Activated naive CD8-positive, alpha-beta T cell treated with anti-CD3 and anti-CD28 coated beads, Interleukin-2, amount 50 U/mL, for 24 hours (primary cell): ENCODE measurements at regions not wholly inside any gene's neighbourhood (a gene's known extent, or its start where the extent isn't known, plus 50 kb on each side); places are given as distances from the start of the nearest gene placed in this dataset.

Experiments
- ATAC-seq: fragments of 150-1000 bp; cut with Tn5 transposase; one replicate; pipeline ENCODE4 v1.10.0; 2021
- DNase-seq: peaks from one replicate; pipeline ENCODE4 v3.0.0; 2021
- H3K27ac Mint-ChIP-seq: one replicate; pipeline ENCODE4 v1.8.0; 2021; ENCODE audit warnings: mild to moderate bottlenecking, mixed read lengths
- H3K27me3 Mint-ChIP-seq: one replicate; pipeline ENCODE4 v1.8.0; 2021; ENCODE audit warnings: mixed read lengths
- H3K36me3 Mint-ChIP-seq: one replicate; pipeline ENCODE4 v1.8.0; 2021; ENCODE audit warnings: low read depth, mixed read lengths
- H3K4me1 Mint-ChIP-seq: one replicate; pipeline ENCODE4 v1.8.0; 2021; ENCODE audit warnings: mixed read lengths
- H3K4me3 Mint-ChIP-seq: one replicate; pipeline ENCODE4 v1.8.0; 2021; ENCODE audit warnings: mild to moderate bottlenecking, moderate library complexity, mixed read lengths
- H3K9me3 Mint-ChIP-seq: one replicate; pipeline ENCODE4 v1.8.0; 2021; ENCODE audit warnings: mixed read lengths

DNA sequence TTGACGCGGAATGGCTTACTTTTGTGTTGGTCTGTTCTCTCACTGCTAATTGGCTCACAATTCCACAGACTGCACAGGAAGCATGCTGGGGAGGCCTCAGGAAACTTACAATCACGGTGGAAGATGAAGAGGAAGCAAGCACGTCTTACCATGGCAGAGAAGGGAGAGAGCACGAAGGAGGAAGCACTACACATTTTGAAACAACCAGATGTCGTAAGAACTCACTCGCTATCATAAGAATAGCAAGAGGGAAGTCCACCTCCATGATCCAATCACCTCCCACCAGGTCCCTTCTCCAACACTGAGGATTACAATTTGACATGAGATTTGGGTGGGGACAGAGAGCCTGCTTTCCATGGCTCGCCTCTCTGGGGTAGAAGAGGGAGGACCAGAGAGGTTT lies 106.2 kb downstream of the KCNF1 start:
- no peak for ATAC-seq
- peaks cover 21% of the 10 kb centered on the region for H3K27me3 Mint-ChIP-seq
- no peak for DNase-seq
- H3K4me3 Mint-ChIP-seq = no peak overlapping the region
- H3K36me3 Mint-ChIP-seq = no peaks in the 10 kb centered on the region
- H3K27ac Mint-ChIP-seq = no peak overlapping the region
- H3K4me1 Mint-ChIP-seq = no peaks in the 10 kb centered on the region
- no peaks in the 10 kb centered on the region for H3K9me3 Mint-ChIP-seq

DNA sequence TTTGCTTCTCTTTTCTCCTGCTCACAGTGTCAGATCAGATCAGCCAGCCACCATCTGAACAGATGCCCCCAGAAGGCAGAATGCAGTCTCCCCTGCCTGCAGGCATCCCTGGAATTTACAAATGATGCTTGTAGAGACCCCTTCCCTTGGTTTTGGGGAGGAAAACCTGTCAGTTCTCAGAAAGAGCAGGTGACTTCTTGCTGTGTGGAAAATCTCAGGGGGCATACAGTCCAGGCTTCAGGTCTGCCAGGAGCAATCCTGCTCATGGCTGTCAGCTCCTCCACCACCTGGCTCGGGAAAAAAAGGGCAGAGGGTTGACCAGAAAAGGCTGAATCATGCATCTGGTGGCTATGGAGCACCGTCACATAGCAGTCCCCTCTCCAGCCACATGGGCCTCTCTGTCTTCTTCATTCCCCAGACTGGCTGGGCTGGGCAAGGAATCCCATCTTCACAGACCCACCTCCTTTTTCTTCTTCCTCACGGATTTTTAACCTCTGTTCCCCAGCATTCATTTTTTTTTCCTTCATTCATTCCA lies 107.0 kb downstream of the KCNF1 start:
- H3K4me1 Mint-ChIP-seq = no peaks in the 10 kb centered on the region
- DNase-seq = no peak
- no peak for ATAC-seq
- H3K9me3 Mint-ChIP-seq = no peaks in the 10 kb centered on the region
- peaks cover 21% of the 10 kb centered on the region for H3K27me3 Mint-ChIP-seq
- H3K27ac Mint-ChIP-seq = no peak overlapping the region
- H3K4me3 Mint-ChIP-seq = no peak overlapping the region
- no peaks in the 10 kb centered on the region for H3K36me3 Mint-ChIP-seq

DNA sequence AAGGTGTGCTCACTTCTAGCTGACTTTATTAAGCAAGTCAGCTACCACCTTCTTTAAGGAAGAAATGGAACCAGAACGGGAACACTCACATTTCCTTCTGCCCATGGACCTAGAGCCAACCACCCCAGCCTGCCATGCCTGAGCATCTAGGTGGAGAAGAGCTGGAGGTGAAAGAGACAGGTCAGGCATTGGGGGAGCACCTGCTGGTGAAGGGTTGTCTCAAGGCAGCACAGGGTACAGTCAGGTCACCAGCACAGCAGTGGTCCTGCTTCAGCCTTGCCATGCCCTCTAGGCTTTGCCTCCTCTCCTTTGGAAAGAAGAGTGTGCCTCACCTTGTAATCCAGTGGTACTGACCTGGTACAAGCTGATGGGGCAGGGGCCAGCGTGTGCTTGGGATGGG lies 107.9 kb downstream of the KCNF1 start:
- Mint-ChIP-seq H3K4me3 (no peak overlapping the region), H3K36me3 (no peaks in the 10 kb centered on the region), H3K9me3 (no peaks in the 10 kb centered on the region), H3K4me1 (no peaks in the 10 kb centered on the region), H3K27me3 (peaks cover 21% of the 10 kb centered on the region), H3K27ac (no peak overlapping the region)
- DNase-seq (no peak), ATAC-seq (no peak)

DNA sequence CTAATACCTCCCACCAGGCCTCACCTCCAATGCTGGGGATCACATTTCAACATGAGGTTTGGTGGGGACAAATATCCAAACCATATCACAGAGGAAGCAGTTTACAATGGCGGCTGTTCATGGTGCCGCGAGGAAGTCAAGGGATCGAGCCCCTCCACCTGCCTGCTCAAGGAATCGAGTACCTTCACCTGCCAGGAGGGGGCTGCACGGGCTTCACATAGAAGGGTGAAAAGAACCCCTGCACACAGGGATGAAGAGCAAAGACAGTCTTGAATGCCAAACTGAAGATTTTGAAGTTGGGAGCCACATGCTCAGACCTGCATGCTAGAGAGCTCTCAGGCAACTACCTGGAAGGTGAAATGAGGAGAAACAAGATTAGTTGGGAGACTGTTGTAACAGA lies 110.3 kb downstream of the KCNF1 start:
- ATAC-seq = no peak
- no peak overlapping the region for H3K4me3 Mint-ChIP-seq
- no peaks in the 10 kb centered on the region for H3K36me3 Mint-ChIP-seq

DNA sequence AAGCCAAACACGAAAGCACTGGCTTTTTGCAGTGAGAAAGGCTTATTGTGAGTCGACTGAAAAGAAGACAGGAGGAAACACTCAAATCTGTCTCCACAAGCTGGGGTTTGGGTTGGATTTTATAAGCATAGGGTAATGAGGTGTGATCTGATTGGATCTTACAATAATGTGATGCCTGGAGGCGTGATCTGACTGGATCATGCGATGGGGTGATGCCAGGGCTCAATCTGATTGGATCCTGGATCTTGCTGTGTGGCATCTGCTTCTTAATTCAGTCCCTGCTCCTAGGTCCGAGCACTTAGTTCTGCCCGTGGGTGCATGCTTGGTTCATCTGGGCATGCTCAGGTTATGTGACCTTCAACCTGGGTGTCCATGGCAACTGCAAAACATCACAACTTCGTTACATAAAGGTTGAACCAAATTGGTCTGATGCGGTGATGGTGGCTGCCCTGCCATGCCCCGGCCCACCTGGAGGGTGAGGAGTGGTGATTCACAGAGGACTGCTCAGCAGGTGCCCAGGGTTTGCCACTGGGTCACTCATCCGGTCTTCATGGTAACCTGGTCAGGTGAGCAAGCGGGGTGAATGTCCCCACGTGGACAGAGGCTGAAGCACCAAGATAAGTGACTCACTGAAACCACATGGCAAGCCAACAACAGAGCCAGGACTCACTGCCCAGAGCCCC lies 111.0 kb downstream of the KCNF1 start:
- Mint-ChIP-seq H3K27me3 (peaks cover 15% of the 10 kb centered on the region), H3K4me3 (no peak overlapping the region), H3K4me1 (no peaks in the 10 kb centered on the region), H3K36me3 (no peaks in the 10 kb centered on the region), H3K9me3 (no peaks in the 10 kb centered on the region), H3K27ac (no peak overlapping the region)
- DNase-seq = no peak
- ATAC-seq = no peak

More for the DNA sequence above, 110.3 kb downstream of the KCNF1 start:
- no peak for DNase-seq
- Mint-ChIP-seq H3K27me3 (peaks cover 15% of the 10 kb centered on the region), H3K9me3 (no peaks in the 10 kb centered on the region), H3K27ac (no peak overlapping the region), H3K4me1 (no peaks in the 10 kb centered on the region)

DNA sequence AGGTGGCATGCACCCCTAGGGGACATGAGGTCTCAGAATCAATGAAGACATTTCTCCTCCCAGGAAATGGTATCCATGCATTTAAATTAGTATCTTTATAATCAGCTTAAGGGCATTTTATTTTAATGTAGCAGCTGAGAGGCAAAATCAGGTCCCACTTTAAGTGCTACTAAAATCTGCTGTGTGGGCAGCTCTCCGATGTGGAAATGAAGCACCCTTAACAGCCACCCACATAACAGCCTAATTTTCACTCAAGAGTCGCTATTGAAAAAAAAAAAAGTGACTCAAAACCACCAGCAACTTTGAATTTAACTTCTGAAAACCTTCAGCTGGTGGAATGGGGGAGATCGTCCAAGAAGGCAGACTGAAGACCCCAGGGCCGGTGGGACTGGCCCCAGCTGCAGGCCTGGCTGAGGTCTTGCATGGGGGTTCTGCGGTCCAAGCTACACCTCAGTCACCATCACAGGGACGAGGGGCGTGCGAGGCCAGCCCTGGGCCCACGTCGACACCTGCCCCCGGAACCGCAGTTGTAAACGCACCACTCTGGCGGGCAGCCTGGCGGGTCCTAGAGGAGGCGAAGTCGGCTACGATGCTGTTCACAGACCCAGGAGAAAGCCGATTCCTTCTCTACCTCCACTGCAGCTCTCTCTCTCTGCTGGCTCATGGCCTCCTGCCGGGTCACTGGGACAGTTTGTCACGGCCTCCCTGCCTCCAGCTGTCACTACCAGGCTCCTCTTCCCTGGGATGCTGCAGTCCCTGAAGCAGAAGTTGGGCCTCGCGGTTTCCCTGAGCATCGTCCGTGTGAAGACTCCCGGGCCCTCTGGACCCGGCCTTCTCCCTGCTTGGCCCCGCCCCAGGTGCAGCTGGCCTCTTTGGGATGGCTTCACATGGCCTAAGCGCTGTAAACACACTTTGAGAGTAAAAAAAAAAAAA lies 111.9 kb downstream of the KCNF1 start:
- Mint-ChIP-seq H3K27ac (no peak overlapping the region), H3K27me3 (peaks cover 11% of the 10 kb centered on the region), H3K9me3 (no peaks in the 10 kb centered on the region), H3K4me1 (no peaks in the 10 kb centered on the region), H3K36me3 (no peaks in the 10 kb centered on the region), H3K4me3 (no peak overlapping the region)
- ATAC-seq (no peak), DNase-seq (no peak)

DNA sequence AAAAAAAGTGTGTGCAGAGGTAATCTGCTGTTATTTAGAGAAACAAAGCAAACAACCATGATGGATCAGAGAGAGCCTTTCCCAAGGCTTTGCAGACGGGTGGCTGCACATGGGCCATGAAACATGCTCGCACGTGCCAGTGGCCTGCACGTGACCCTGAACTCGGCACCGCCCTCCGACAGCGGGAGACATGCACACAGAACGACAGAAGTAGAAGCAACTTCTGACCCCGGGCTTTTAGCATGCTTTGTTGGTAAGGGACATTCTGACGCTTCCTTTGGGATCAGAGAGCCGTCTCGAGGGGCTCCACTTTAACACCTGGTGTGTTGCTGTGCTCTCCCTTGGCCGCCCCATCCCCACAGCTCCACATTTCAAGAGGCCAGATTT lies 112.5 kb downstream of the KCNF1 start:
- DNase-seq = no peak
- H3K27me3 Mint-ChIP-seq = peaks cover 7% of the 10 kb centered on the region
- ATAC-seq = no peak
- no peak overlapping the region for H3K4me3 Mint-ChIP-seq
- no peak overlapping the region for H3K27ac Mint-ChIP-seq
- H3K4me1 Mint-ChIP-seq = no peaks in the 10 kb centered on the region
- H3K9me3 Mint-ChIP-seq = no peaks in the 10 kb centered on the region
- H3K36me3 Mint-ChIP-seq = no peaks in the 10 kb centered on the region

DNA sequence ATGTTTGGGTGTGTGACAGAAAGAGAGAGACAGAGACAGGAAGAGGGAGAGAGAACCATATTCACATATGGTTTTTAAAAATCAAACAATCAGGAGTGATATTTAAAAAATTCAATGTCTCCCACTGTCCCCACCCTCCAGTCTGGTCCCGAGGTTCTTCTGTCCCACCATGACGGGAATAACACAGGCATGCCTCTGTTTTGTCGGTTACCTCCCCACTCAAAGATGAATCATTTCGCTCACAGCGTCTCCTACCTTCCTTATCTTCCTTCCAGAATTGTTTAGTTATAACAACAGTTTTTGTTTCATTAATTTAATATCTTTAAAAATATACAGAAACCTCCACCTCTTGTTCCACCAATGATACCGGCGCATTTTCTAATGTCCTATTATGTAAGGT lies 113.0 kb downstream of the KCNF1 start:
- no peaks in the 10 kb centered on the region for H3K36me3 Mint-ChIP-seq

DNA sequence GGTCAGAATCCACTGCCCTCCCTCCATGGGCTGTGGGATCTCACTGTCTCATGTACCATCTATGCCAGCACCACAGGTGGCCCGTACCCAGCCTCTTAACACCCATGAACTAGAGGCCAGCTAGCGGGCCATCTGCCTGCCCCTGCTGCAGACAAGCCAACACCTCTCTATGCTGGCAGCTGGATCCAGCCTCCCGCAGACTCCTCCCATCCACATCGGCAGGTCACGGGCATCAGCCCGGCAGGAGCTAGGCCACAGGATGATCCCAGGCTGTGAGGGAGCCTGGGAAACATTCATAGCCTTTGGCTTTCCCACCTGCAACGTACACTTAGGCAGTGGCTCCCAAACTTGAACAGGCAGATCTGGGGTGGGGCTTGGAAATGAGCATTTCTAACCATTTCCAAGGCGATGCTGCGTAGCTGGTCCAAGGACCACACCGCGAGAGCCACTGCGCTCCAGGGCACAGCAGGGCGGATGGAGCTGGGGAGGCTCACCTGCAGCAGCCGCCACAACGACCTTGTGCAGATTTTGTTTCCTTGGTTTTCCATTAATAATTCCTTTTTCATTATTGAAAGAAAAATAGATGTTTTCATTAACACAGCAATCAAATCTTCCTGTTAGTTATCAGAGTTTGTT lies 114.7 kb downstream of the KCNF1 start:
- no peaks in the 10 kb centered on the region for H3K36me3 Mint-ChIP-seq
- no peak overlapping the region for H3K4me3 Mint-ChIP-seq
- ATAC-seq (no peak), DNase-seq (no peak)
- H3K4me1 Mint-ChIP-seq = no peaks in the 10 kb centered on the region
- H3K27me3 Mint-ChIP-seq = peaks cover 3% of the 10 kb centered on the region
- H3K9me3 Mint-ChIP-seq = no peaks in the 10 kb centered on the region
- H3K27ac Mint-ChIP-seq = no peak overlapping the region

More for the DNA sequence above, 113.0 kb downstream of the KCNF1 start:
- Mint-ChIP-seq H3K27me3 (peaks cover 6% of the 10 kb centered on the region), H3K27ac (no peak overlapping the region), H3K4me3 (no peak overlapping the region), H3K9me3 (no peaks in the 10 kb centered on the region), H3K4me1 (no peaks in the 10 kb centered on the region)
- no peak for DNase-seq
- no peak for ATAC-seq

DNA sequence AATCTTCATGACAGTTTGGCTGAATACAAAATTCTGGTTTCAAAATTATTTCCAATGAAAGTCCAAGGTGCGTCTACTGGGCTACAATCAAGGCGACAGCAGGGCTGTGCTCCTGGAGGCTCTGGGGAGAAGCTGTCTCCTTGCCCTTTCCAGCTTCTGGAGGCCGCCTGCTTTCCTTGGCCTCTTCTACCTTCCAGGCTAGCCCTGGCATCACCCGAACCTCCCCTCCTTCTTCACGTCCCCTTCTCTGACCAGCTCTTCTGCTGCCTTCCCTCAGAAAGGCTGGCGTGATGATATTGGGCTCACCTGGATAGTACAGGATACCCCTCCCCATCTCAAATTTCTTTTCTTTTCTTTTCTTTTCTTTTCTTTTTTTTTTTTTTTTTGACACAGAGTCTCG lies 115.5 kb downstream of the KCNF1 start:
- no peak overlapping the region for H3K27ac Mint-ChIP-seq
- no peaks in the 10 kb centered on the region for H3K9me3 Mint-ChIP-seq
- DNase-seq (no peak), ATAC-seq (no peak)
- H3K36me3 Mint-ChIP-seq = no peaks in the 10 kb centered on the region
- no peaks in the 10 kb centered on the region for H3K27me3 Mint-ChIP-seq
- no peaks in the 10 kb centered on the region for H3K4me1 Mint-ChIP-seq
- no peak overlapping the region for H3K4me3 Mint-ChIP-seq

DNA sequence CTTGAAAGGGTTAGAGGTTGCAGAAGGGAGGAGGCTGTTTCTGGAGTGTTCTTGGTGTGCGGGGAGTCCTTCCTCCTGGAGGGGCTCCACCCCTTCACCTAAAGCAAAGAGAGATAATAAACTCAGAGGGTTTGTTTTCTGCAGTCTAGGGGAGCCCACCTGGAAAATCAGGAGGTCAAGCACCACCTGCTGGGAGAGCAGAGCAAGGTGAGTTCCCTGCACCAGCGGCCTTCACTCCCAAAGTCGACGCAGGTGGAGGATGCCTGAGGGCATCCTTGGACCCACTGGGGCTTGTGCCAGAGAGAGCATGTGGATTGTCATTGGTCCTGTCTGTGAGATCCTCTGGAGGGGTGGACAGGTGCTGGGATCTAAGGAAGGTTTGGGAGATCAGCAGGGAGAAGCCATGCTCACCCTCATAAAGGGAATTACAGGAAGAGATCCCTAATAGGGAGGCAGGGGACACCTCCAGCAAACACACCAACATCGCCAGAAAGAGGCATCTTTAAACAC lies 116.7 kb downstream of the KCNF1 start:
- H3K27me3 Mint-ChIP-seq = no peaks in the 10 kb centered on the region
- H3K27ac Mint-ChIP-seq = no peak overlapping the region
- no peaks in the 10 kb centered on the region for H3K4me1 Mint-ChIP-seq
- peaks cover 4% of the 10 kb centered on the region for H3K9me3 Mint-ChIP-seq
- no peak for DNase-seq
- no peaks in the 10 kb centered on the region for H3K36me3 Mint-ChIP-seq
- no peak for ATAC-seq
- no peak overlapping the region for H3K4me3 Mint-ChIP-seq

DNA sequence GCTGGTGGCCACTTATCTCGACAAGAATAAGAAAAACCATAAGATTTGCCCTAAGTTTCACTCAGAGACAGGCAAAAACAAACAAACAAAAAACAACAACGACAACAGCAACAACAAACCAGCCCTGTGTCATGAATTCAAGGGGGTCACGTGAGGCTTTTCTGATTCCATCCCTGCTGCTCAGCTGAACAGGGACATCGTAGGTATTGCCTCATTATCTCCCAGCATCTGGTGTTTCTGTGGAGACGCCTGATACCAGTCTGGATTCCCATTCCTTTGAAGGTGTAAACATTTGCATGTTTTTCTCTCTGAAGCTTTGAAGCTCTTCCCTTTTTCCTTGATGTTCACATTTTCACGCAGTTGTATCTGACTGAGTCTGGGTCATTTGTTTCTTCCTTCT lies 117.4 kb downstream of the KCNF1 start:
- Mint-ChIP-seq H3K4me3 (no peak overlapping the region), H3K27me3 (no peaks in the 10 kb centered on the region), H3K27ac (no peak overlapping the region), H3K36me3 (no peaks in the 10 kb centered on the region), H3K9me3 (peaks cover 8% of the 10 kb centered on the region), H3K4me1 (no peaks in the 10 kb centered on the region)
- ATAC-seq (no peak), DNase-seq (no peak)

DNA sequence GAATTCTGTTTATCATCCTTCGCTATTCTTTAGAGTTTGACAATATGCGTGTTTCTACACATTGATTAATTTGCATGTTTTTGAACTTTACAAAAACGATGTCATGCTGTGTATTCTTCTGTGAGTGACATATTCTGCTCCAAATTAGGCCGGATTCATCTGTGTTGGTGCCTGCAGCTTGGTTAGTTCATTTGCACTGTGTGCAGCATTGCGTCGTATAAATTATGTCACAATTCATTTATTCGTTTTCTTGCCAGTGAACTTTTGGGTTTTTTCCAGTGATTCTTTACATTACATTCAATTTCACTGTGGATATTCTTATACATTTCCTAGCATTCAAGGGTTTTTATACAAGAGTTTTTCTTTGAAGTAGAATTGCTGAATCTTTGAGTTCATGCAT lies 118.3 kb downstream of the KCNF1 start:
- no peak for DNase-seq
- Mint-ChIP-seq H3K4me1 (no peaks in the 10 kb centered on the region), H3K27ac (no peak overlapping the region), H3K9me3 (peaks cover 12% of the 10 kb centered on the region), H3K36me3 (no peaks in the 10 kb centered on the region), H3K4me3 (no peak overlapping the region), H3K27me3 (no peaks in the 10 kb centered on the region)
- no peak for ATAC-seq

DNA sequence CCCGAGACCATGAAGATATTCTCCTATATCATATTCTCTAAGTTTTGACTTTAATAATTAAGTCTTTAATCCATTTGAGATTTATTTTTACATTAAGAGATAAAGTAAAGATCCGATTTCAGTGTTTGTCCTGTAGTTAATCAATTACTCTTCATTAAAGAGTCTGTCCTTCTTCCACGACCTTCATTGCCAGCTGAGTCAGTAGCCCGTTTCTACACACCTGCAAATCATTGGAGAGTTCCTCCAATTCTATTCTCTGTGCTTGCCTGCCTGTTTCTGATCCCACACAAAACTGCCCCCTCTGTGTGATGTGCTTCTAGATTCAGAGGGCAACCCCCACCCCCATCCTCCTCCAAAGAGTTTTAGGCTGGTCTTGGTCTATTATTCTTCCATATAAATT lies 119.2 kb downstream of the KCNF1 start:
- no peak overlapping the region for H3K4me3 Mint-ChIP-seq
- ATAC-seq (no peak), DNase-seq (no peak)
- H3K27ac Mint-ChIP-seq = no peak overlapping the region
- no peaks in the 10 kb centered on the region for H3K4me1 Mint-ChIP-seq
- no peaks in the 10 kb centered on the region for H3K36me3 Mint-ChIP-seq
- peaks cover 12% of the 10 kb centered on the region for H3K9me3 Mint-ChIP-seq
- peaks cover 4% of the 10 kb centered on the region for H3K27me3 Mint-ChIP-seq
